Left lung (tissue), 4 donors: ENCODE measurements at regions not wholly inside any gene's neighbourhood (a gene's known extent, or its start where the extent isn't known, plus 50 kb on each side); places are given as distances from the start of the nearest gene placed in this dataset.

ENCODE experiments used
- ATAC-seq: fragments of 200-7000 bp; cut with Tn5 transposase; one replicate; pipeline ENCODE4 v1.9.1; 2020; ENCODE audit warnings: moderate library complexity
- DNase-seq, 4 donors: peaks; one replicate each; pipeline ENCODE4 v3.0.0-alpha.2; 2013 to 2020
- H3K27ac ChIP-seq, 2 donors: fragments of 200-600 bp; sonication (generic) in 1 of 2; one replicate each; pipeline versions ENCODE4 v1.5.0 to v1.8.0; 2020 to 2021
- H3K27me3 ChIP-seq, 2 donors: fragments of 200-600 bp; sonication (generic) in 1 of 2; one replicate each; pipeline versions ENCODE4 v1.5.0 to v1.8.0; 2020 to 2021
- H3K36me3 ChIP-seq, 2 donors: fragments of 200-600 bp; sonication (generic) in 1 of 2; one replicate each; pipeline versions ENCODE4 v1.5.0 to v1.8.0; 2020 to 2021
- H3K4me1 ChIP-seq, 2 donors: fragments of 200-600 bp; one replicate each; pipeline ENCODE4 v1.8.0; 2021
- H3K4me3 ChIP-seq, 2 donors: fragments of 200-600 bp; sonication (generic) in 1 of 2; one replicate each; pipeline versions ENCODE4 v1.5.0 to v1.8.0; 2020 to 2021; ENCODE audit warnings: mild to moderate bottlenecking in 1 of 2
- H3K9me3 ChIP-seq, 2 donors: fragments of 200-600 bp; sonication (generic) in 1 of 2; one replicate each; pipeline versions ENCODE4 v1.5.0 to v1.8.0; 2020 to 2021
- intact Hi-C, 2 donors: fragments of 100-400 bp; cut with DNase I; formaldehyde crosslinking; loops; one replicate each; pipeline versions ENCODE4 v1.11.2 to v1.14.2; 2022
- TF ChIP-seq, protein P1 (sequence below), 2 donors: fragments of 200-600 bp; sonication (generic) in 1 of 2; IDR thresholded peaks; one replicate each; pipeline versions ENCODE4 v1.5.0 to v1.8.0; 2021; ENCODE audit warnings: antibody characterized with exemption in 2 of 2
- donor health status: DM: no; HTN: yes; CAD: no.
- donor health status: DM: no; HTN: no; CAD: no.

DNA sequence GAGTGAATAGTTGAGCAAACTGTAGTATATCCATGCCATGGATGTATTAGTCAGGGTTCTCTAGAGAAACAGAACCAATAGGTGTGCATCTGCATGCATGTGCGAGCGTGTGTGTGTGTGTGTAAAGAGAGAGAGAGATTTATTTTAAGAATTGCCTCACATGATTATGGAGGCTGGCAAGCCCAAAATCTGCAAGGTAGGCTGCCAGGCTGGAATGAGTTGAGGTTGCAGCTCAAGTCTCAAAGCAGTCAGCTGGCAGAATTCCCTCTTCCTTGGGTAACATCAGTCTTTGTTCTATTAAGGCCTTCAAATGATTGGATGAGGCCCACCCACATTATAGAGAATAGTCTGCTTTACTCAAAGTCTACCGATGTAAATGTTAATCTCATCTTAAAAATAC lies 187.8 kb downstream of the ANAPC1 start:
- H3K9me3 ChIP-seq: no peaks in the 10 kb centered on the region
- TF ChIP-seq, protein P1, sequence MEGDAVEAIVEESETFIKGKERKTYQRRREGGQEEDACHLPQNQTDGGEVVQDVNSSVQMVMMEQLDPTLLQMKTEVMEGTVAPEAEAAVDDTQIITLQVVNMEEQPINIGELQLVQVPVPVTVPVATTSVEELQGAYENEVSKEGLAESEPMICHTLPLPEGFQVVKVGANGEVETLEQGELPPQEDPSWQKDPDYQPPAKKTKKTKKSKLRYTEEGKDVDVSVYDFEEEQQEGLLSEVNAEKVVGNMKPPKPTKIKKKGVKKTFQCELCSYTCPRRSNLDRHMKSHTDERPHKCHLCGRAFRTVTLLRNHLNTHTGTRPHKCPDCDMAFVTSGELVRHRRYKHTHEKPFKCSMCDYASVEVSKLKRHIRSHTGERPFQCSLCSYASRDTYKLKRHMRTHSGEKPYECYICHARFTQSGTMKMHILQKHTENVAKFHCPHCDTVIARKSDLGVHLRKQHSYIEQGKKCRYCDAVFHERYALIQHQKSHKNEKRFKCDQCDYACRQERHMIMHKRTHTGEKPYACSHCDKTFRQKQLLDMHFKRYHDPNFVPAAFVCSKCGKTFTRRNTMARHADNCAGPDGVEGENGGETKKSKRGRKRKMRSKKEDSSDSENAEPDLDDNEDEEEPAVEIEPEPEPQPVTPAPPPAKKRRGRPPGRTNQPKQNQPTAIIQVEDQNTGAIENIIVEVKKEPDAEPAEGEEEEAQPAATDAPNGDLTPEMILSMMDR (IDR thresholded peaks at IDR 0.05): no peak
- ATAC-seq: no peak
- no peak for DNase-seq
- H3K27me3 ChIP-seq: no peaks in the 10 kb centered on the region
- no peak overlapping the region for H3K4me3 ChIP-seq
- H3K4me1 ChIP-seq: peaks cover 0 to 42% of the 10 kb centered on the region in 2 donors
- intact Hi-C loops: no loop called here
- H3K36me3 ChIP-seq: no peaks in the 10 kb centered on the region
- no peak overlapping the region for H3K27ac ChIP-seq

DNA sequence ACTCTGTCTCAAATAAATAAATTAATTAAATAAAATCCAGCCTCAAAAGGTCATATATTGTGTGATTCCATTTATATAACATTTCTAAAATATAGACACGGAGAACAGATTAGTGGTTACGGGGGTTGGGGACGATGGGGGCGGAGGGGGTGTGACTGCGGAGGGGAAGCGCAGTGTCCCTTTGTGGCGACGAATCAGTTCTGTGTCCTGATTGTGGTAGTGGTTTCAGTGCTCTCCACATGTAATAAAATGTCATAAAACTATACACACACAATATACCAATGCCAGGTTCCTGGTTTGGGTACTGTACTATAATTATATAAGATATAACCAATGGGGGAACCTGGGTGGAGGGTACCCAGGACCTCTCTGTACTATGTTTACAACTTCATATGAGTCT lies 186.4 kb downstream of the ANAPC1 start:
- peaks cover 0 to 55% of the 10 kb centered on the region in 2 donors for H3K4me1 ChIP-seq
- no peak overlapping the region for H3K4me3 ChIP-seq
- intact Hi-C loops: no loop called here
- H3K27ac ChIP-seq: no peak overlapping the region
- TF ChIP-seq, protein P1 (IDR thresholded peaks at IDR 0.05): no peak
- H3K9me3 ChIP-seq: no peaks in the 10 kb centered on the region
- no peaks in the 10 kb centered on the region for H3K36me3 ChIP-seq
- no peak for ATAC-seq
- no peak for DNase-seq
- H3K27me3 ChIP-seq: no peaks in the 10 kb centered on the region

DNA sequence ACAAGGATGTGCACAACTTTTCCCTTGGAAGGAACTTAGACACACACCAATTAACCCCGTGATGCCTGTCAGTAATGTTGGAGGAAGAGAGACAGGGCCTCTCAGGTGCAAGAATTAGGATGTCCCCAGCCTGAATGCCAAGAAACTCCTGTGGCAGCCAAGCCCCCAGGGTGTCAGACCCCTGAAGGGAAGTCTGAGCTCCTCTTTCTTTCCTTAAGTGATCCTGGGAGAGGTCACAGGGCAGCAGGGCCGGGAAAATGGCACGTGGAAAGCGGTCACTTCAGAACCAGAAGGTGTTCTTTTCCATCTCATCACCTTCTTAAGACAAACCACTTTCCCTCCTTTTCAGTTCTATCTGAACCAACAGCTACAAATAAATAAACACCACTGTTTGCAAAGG lies 185.9 kb downstream of the ANAPC1 start:
- DNase-seq (no peak), ATAC-seq (no peak)
- Histone ChIP-seq H3K27ac (peak overlapping the region in 1 of 2 donors; percentile 83), H3K9me3 (no peaks in the 10 kb centered on the region), H3K36me3 (no peaks in the 10 kb centered on the region), H3K27me3 (no peaks in the 10 kb centered on the region), H3K4me3 (no peak overlapping the region), H3K4me1 (peaks cover 0 to 58% of the 10 kb centered on the region in 2 donors)
- intact Hi-C loops: no loop called here
- TF ChIP-seq, protein P1 (IDR thresholded peaks at IDR 0.05): no peak

DNA sequence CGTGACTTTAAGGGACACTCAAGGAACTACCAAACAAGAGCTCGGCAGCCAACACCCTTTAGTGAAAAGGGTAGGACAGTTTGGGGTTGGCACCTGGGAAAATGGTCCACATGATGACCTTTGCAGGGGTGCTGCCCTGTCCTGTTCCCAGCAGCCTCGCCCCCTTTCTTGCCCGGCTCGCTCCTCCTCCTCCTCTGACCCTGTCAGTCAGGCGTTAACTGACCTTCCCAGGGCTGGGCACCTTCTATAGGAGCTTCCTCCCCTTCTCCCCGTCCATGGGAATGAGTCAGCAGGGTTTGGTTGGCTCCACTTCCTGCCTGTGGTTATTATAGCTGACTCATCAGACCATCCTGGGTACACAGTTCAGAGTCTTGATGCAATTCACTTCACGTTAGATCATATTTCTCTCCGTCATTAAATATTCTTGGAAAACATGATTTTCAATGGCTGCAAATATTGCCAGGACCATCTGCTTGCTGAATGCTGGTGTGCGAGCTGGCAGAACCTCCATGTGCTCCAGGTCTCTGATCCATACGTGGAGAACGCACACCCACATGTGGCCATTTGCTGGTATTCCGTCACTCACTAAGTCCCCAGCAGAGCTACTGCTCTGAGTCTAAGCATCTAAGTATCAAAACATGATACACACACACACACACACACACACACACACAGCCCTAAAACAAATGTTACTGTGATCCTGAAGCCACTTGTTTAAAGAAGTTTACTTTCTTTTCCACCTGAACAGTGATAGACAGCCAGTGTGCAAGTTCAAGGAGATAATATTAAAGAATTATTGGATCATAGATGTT lies 185.0 kb downstream of the ANAPC1 start:
- intact Hi-C loops: no loop called here
- Histone ChIP-seq H3K9me3 (no peaks in the 10 kb centered on the region), H3K36me3 (no peaks in the 10 kb centered on the region), H3K4me1 (peaks cover 0 to 58% of the 10 kb centered on the region in 2 donors), H3K4me3 (peak overlapping the region in 1 of 2 donors; percentile 11), H3K27me3 (no peaks in the 10 kb centered on the region), H3K27ac (peak overlapping the region; percentile 41 to 83)
- ATAC-seq: peak; percentile 92
- TF ChIP-seq, protein P1 (IDR thresholded peaks at IDR 0.05): peak in 1 of 2 donors; percentile 6
- DNase-seq: peak in 3 of 4 donors; percentile 63 to 88 (median 86)

DNA sequence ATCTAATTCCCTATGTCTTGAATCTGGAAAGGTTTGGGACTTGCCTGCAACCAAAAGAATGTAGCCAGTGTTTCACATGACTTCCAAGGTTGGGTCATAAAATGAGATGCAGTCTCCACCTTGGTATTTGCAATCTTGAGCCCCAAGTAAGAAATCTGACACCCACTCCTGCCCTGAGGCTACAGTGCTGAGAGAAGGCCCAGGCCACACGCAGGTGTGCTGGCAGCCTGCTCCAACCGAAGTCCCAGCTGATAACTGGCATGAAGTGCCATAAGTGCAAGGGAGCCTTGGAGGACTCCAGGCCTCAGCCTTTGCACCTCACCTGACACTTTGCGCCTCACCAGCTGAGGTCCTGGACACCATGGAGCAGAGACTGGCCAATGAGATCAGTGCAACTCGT lies 182.7 kb downstream of the ANAPC1 start:
- Histone ChIP-seq H3K9me3 (no peaks in the 10 kb centered on the region), H3K4me1 (peaks cover 7 to 71% of the 10 kb centered on the region in 2 donors), H3K36me3 (no peaks in the 10 kb centered on the region), H3K4me3 (no peak overlapping the region), H3K27ac (peak overlapping the region in 1 of 2 donors; percentile 30), H3K27me3 (no peaks in the 10 kb centered on the region)
- DNase-seq: no peak
- TF ChIP-seq, protein P1 (IDR thresholded peaks at IDR 0.05): no peak
- ATAC-seq: no peak
- intact Hi-C loops: no loop called here
